Activated naive CD8-positive, alpha-beta T cell (primary cell): ENCODE measurements at regions not wholly inside any gene's neighbourhood (a gene's known extent, or its start where the extent isn't known, plus 50 kb on each side); places are given as distances from the start of the nearest gene placed in this dataset.
"Not testable (repeated sequence)": the region's sequence is repeated elsewhere in the genome, so short reads cannot be mapped to it uniquely, and the experiment has no call there.

Experiments
- H3K27ac Mint-ChIP-seq: one replicate; pipeline ENCODE4 v1.8.0; 2021; ENCODE audit warnings: mixed read lengths
- H3K27me3 Mint-ChIP-seq: one replicate; pipeline ENCODE4 v1.8.0; 2021; ENCODE audit warnings: mixed read lengths
- H3K36me3 Mint-ChIP-seq: one replicate; pipeline ENCODE4 v1.8.0; 2021; ENCODE audit warnings: mixed read lengths
- H3K4me1 Mint-ChIP-seq: one replicate; pipeline ENCODE4 v1.8.0; 2021; ENCODE audit warnings: low read depth, mixed read lengths
- H3K4me3 Mint-ChIP-seq: one replicate; pipeline ENCODE4 v1.8.0; 2021; ENCODE audit warnings: mild to moderate bottlenecking, mixed read lengths
- H3K9me3 Mint-ChIP-seq: one replicate; pipeline ENCODE4 v1.8.0; 2021; ENCODE audit warnings: low read depth, mixed read lengths

DNA sequence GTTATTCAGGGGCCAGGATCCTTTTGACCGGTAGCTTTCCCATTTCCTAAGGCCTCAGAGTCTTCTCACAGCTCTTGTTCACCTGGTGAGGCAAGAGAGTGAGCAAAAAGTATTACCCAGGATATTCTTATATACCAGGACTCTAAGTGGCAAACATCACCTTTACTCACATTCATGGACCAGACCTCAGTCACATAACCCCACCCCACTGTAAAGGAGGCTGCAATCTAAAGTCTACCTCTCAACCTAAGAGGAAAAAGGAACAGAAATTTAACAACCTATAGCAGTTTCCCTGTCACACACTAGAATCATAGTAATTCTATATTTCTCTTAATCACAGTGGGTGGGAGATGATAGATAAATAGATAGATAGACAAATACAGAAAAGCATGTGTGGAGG lies 176.0 kb upstream of the PTPRZ1 start:
- Mint-ChIP-seq H3K36me3 (no peaks in the 10 kb centered on the region), H3K27me3 (no peaks in the 10 kb centered on the region), H3K27ac (no peak overlapping the region), H3K4me3 (no peak overlapping the region), H3K9me3 (no peaks in the 10 kb centered on the region), H3K4me1 (no peaks in the 10 kb centered on the region)

DNA sequence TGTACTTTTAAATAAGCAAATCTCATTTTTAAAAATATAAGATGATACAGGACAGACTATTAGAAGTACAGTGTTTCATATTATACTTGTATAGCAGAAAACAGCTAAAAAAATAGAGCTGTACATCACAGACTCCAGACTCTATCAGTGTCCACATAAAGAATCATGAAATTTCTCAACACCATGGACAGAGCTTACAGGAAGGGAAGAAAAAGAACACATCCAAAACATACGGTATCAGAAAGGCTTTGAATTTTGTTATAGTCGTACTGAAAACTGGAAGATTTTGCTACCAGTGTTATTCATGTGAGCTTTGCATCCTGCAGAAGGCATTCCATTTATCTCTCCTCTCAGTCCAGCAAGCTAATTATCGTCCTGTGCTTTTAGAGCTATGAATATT lies 183.2 kb upstream of the PTPRZ1 start:
- H3K27me3 Mint-ChIP-seq, result no peaks in the 10 kb centered on the region
- no peaks in the 10 kb centered on the region for H3K4me1 Mint-ChIP-seq
- H3K27ac Mint-ChIP-seq, result no peak overlapping the region
- H3K4me3 Mint-ChIP-seq, result no peak overlapping the region
- H3K36me3 Mint-ChIP-seq, result no peaks in the 10 kb centered on the region
- peaks cover 6% of the 10 kb centered on the region for H3K9me3 Mint-ChIP-seq

DNA sequence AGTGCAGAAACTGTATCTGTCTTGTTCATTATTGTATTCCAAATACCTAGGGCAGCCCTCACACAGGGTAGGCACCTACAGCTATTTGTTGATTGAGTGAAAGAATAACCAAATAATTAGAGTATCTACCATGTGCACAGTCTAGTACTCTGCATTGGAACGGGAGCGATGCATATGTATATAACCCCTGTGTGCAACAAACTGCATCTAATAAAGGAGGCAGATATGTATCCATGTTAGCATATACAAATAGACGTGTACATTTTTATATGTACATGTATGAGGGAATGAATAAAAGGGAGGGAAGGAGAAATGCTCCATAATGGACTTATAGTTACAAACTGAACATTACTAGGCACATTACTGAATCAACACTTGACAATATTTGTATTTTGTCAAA lies 191.3 kb upstream of the PTPRZ1 start:
- Mint-ChIP-seq H3K36me3 (no peaks in the 10 kb centered on the region), H3K27ac (no peak overlapping the region), H3K9me3 (no peaks in the 10 kb centered on the region), H3K4me1 (no peaks in the 10 kb centered on the region), H3K27me3 (no peaks in the 10 kb centered on the region), H3K4me3 (no peak overlapping the region)

DNA sequence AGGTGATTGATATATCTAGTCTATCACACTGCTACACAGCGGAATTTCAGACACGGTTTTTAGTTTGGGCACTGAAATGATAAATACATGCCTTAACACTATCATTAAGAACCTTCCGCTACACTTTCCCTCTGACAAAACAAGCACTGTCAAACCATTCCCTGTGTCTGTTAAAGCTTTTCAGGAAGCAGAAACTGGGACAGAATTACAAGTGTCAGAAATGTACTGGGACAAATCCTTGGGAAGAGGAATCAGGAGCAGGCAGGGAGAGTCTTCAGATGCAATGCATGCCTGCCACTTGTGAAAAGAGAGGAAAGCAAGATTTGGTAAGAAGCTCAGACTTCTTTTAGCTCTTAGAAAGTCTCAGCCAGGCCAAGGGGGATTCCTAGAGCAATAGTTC lies 196.8 kb upstream of the PTPRZ1 start:
- Mint-ChIP-seq H3K27me3 (no peaks in the 10 kb centered on the region), H3K36me3 (no peaks in the 10 kb centered on the region), H3K4me1 (no peaks in the 10 kb centered on the region), H3K4me3 (no peak overlapping the region), H3K27ac (no peak overlapping the region), H3K9me3 (no peaks in the 10 kb centered on the region)

DNA sequence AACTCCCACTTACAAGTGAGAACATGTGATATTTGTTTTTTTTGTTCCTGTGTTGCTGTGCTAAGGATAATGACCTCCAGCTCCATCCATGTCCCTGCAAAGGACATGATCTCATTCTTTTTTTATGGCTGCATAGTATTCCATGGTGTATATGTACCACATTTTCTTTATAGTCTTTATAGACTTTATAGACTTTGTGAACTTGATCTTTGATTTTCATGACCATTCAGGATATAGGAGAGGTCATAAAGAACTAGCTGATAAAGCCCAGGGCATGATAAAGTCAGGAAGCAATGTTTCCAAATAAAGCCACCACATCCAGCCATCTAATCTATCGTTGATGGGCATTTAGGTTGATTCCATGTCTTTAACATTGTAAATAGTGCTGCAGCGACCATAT lies 198.5 kb upstream of the PTPRZ1 start:
- not testable (repeated sequence) for H3K4me1 Mint-ChIP-seq, H3K4me3 Mint-ChIP-seq, H3K9me3 Mint-ChIP-seq, H3K36me3 Mint-ChIP-seq, H3K27ac Mint-ChIP-seq, H3K27me3 Mint-ChIP-seq

DNA sequence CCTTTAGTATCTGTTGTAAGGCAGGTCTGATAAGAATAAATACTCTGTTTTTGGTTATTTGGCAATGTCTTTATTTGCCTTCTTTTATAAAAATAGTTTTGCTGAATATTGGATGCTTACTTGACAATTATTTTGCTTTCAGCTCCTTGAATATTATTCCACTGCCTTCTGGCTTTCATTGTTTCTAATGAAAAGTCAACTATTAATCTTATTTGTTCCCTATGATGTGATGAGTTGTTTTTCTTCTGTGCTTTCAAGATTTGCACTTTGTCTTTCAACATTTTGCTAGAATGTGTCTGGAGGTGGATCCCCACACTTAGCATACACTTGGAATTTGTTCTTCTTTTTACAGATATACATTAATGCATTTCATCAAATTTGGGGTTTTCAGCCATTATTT lies 203.8 kb upstream of the PTPRZ1 start:
- Mint-ChIP-seq H3K9me3 (no peaks in the 10 kb centered on the region), H3K27ac (no peak overlapping the region), H3K4me1 (no peaks in the 10 kb centered on the region), H3K27me3 (no peaks in the 10 kb centered on the region), H3K4me3 (no peak overlapping the region), H3K36me3 (no peaks in the 10 kb centered on the region)

DNA sequence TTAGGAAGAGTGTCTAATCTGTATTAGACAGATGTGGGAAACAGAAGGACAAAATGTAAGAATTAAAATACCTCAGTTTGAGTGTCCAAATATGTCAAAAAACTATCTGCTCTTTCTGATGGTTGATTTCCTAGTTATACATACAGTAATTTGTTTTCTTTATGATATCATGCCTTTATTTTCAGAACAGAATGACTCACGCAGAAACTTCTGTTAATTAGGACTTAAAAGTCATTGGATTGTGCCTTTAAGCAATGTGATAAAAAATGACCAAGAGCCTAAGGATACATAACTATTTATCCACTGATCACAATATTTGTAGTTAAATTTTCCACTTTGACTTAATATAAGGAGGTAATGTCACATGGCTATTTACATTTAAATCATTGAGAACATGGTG lies 206.7 kb upstream of the PTPRZ1 start:
- H3K9me3 Mint-ChIP-seq, result no peaks in the 10 kb centered on the region
- no peaks in the 10 kb centered on the region for H3K27me3 Mint-ChIP-seq
- H3K36me3 Mint-ChIP-seq, result no peaks in the 10 kb centered on the region
- no peak overlapping the region for H3K4me3 Mint-ChIP-seq
- no peak overlapping the region for H3K27ac Mint-ChIP-seq
- H3K4me1 Mint-ChIP-seq, result no peaks in the 10 kb centered on the region

DNA sequence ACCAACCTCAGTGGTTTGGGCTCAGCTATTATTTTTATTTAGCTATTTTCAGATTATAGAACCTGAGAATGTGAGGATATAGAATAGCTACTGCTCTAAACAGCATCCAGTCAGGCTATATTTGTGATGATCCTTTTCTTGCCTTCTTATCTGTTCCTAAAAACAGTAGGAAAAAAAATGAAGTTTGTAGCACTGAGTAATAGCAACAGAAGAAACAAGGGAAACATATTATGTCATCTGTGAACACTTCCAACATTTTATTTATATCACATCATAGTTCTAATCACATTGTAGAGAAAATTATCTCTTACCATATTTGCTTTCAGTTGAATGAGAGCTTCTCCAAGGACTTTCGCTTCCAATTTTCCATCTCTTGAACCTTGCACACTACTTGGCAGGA lies 229.6 kb upstream of the PTPRZ1 start:
- Mint-ChIP-seq H3K36me3 (no peaks in the 10 kb centered on the region), H3K27me3 (peaks cover 2% of the 10 kb centered on the region), H3K9me3 (peaks cover 8% of the 10 kb centered on the region), H3K27ac (no peak overlapping the region), H3K4me1 (no peaks in the 10 kb centered on the region), H3K4me3 (no peak overlapping the region)

DNA sequence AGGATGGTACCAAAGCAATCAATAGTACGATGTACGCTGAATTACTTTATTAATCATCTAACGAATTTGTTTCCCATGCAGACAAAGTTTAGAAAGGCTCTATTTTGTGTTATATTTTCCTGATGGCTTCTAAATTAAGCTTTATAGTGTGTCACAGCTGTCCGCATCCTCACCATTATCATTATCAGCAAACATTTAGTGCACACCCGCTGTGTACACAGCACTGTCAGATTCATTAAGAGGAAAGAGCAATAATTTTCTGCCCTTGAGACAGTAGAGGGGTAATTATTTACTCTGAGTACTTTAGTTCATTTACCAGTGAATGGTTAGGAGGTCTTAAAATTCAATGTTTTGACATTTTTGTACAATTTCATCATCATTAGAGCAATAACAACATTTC lies 233.3 kb upstream of the PTPRZ1 start:
- no peaks in the 10 kb centered on the region for H3K4me1 Mint-ChIP-seq
- H3K9me3 Mint-ChIP-seq, result peaks cover 8% of the 10 kb centered on the region
- no peaks in the 10 kb centered on the region for H3K36me3 Mint-ChIP-seq
- no peak overlapping the region for H3K27ac Mint-ChIP-seq
- peaks cover 4% of the 10 kb centered on the region for H3K27me3 Mint-ChIP-seq
- H3K4me3 Mint-ChIP-seq, result no peak overlapping the region

DNA sequence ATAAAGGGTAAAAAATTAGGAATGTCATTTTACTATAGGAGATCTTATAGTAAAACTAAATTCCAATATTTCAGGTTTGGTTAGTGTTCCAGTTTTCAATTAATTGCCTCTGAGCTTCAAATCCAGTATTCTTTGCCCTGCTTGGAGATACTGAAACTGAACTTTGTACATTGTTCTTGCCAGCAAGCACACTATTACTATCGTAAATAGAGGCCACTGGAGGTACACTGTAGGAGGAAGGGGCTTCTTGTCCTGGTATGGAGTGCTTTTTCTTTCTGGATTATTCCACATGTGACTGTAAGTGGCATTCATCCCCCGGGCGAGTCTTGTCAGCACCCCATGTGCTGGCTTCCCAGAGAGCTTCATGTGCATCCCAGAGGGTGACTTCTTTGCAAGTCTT lies 234.7 kb upstream of the PTPRZ1 start:
- Mint-ChIP-seq H3K36me3 (no peaks in the 10 kb centered on the region), H3K4me1 (no peaks in the 10 kb centered on the region), H3K27me3 (peaks cover 4% of the 10 kb centered on the region), H3K9me3 (peaks cover 8% of the 10 kb centered on the region), H3K27ac (no peak overlapping the region), H3K4me3 (no peak overlapping the region)

DNA sequence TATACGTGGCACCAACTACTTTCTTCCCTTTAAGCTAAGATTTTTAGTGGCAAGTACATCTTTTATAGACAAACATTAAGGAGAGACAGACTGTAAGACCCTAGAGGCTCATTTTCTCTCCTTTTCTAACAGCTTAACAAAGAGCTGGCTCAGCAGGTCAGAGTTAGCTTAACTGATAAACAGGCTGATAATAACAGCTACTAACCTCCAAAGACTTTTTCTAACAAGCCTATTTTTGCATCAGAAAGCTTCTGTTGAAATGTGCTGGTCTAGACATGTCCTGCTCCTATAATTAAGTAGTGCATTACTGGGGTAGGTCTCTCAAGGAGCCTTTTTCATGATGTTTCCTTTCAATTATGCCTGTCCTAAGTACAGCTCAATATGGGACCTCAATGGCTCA lies 238.2 kb upstream of the FAM3C start:
- Mint-ChIP-seq H3K27me3 (peaks cover 4% of the 10 kb centered on the region), H3K27ac (no peak overlapping the region), H3K9me3 (no peaks in the 10 kb centered on the region), H3K4me3 (no peak overlapping the region), H3K4me1 (no peaks in the 10 kb centered on the region), H3K36me3 (no peaks in the 10 kb centered on the region)

DNA sequence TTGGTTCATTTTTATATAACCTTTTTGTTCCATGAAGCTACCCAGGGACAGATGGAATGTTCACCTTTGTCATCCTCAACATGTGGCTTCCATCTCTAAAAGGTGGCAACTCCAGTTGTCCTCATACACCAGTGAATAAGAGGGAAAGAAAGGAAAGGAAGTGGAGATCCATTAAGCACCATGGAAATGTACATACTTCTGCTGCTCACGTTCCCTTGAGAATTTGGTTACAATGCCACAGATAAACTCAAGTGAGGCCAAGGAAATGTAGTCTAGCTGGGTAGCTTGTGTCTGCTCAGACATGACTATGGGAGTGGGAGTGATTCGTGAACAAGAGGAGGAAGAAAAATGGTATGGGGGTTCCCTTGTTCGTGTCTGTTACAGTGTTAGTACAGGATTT lies 237.1 kb upstream of the FAM3C start:
- H3K27me3 Mint-ChIP-seq, result peaks cover 2% of the 10 kb centered on the region
- no peaks in the 10 kb centered on the region for H3K9me3 Mint-ChIP-seq
- H3K4me1 Mint-ChIP-seq, result no peaks in the 10 kb centered on the region
- H3K27ac Mint-ChIP-seq, result no peak overlapping the region
- no peak overlapping the region for H3K4me3 Mint-ChIP-seq
- no peaks in the 10 kb centered on the region for H3K36me3 Mint-ChIP-seq

DNA sequence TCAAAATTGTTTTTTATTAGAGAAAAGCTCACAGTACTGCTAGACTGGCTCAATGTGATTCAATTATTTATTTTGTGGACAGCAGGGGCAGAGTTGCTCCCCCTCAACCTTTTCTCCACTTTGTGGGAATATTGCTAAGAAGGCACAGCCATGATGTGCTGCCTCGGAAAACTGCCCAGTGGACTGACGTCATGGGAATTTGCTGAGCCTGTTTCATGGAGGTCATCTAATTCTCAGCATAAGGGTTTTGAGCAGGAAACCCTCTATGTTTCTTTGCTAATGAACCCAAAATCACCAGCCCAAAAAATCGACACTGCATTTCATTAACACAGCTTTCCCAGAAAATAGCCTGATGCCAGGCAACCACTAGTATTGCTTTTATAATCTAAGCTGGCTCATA lies 228.8 kb upstream of the FAM3C start:
- H3K9me3 Mint-ChIP-seq, result no peaks in the 10 kb centered on the region
- no peak overlapping the region for H3K27ac Mint-ChIP-seq
- no peak overlapping the region for H3K4me3 Mint-ChIP-seq
- H3K27me3 Mint-ChIP-seq, result peaks cover 3% of the 10 kb centered on the region
- no peaks in the 10 kb centered on the region for H3K4me1 Mint-ChIP-seq
- H3K36me3 Mint-ChIP-seq, result no peaks in the 10 kb centered on the region

DNA sequence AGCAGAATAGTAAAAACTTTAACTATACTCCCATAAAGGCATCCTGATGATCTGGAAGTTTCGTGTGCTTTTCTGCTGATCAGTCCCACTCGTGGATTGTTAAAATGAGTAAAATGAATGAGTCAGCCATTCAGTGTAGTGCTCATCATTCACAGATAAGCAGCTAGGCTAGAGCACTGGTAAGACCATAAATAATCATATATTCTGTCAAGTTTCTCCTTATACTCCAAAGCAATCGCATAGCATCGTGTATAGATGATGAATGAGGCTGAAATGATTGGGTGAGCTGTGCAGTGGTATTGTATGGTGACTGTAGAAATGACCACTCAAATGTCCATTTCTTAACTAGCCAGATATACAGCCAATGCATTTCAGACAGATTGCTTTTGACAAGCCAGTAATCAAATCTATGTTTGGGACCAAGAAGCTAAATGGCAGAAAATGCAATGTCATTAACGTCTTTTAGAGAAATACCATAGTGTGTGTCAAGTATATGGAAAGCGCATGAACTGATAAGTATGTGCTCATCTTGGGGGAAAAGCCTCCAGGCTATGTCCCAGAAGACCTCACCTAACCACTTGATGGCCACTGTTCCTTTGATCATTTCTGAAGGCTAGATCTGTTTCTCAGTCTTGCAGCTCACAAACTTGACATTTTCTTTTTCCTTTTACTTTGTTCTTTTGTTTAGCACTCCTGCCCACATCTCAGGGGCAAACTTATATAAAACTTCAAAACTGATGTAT lies 227.2 kb upstream of the FAM3C start:
- H3K4me1 Mint-ChIP-seq, result no peaks in the 10 kb centered on the region
- H3K4me3 Mint-ChIP-seq, result no peak overlapping the region
- no peaks in the 10 kb centered on the region for H3K9me3 Mint-ChIP-seq
- H3K36me3 Mint-ChIP-seq, result no peaks in the 10 kb centered on the region
- no peak overlapping the region for H3K27ac Mint-ChIP-seq
- H3K27me3 Mint-ChIP-seq, result peaks cover 3% of the 10 kb centered on the region

DNA sequence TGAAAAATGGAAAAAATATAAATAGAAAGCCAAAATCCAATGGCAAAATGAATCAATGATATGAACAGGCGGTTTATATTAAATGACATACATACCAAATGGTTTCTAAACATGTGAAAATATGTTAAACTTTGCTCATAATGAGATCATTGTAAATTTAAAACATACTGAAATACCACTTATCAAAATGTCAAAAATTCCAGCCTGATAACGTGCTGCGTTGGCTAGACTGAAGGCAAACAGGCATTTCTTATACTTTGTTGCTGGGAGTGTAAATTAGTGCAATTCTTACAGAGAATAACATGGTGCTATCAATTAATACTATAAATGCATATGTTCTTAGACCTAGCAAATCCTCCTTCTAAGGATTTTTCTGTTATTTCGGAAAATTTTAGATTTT lies 225.8 kb upstream of the FAM3C start:
- peaks cover 6% of the 10 kb centered on the region for H3K27me3 Mint-ChIP-seq
- H3K4me1 Mint-ChIP-seq, result no peaks in the 10 kb centered on the region
- H3K4me3 Mint-ChIP-seq, result no peak overlapping the region
- peaks cover 5% of the 10 kb centered on the region for H3K9me3 Mint-ChIP-seq
- H3K36me3 Mint-ChIP-seq, result no peaks in the 10 kb centered on the region
- no peak overlapping the region for H3K27ac Mint-ChIP-seq

DNA sequence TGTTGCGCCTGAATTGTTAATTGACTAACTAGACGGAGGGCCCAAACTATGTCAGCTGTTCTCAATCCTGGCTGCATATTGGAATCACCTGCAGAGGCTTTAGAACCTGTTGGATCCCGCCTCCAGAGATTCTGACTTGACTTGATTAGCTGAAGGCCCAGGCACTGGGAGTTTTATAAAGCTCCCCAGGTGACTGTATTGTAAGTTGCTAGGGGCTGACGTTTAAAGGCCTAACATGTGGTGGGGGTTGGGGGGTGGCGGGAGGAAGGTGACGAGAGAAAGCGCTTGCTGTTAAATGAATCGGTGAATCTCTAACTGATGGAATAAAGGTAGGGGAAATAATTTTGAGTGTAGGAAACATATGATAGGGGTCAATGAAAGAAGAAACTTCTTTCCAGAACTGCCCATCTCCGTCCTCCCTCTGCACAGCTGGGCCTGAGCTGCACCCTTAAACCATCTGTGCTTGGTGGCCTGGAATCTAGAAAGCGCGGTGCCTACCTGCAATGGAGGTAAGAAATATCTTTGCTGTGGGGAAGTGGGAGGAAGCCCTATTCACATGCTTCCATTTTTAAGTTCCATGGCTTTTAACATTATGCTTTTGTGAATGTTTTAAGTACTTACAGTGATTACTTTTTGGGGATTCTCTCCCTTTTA lies 225.0 kb upstream of the FAM3C start:
- Mint-ChIP-seq H3K27me3 (peaks cover 6% of the 10 kb centered on the region), H3K36me3 (no peaks in the 10 kb centered on the region), H3K4me3 (no peak overlapping the region), H3K27ac (no peak overlapping the region), H3K9me3 (peaks cover 5% of the 10 kb centered on the region), H3K4me1 (no peaks in the 10 kb centered on the region)
